Choroid plexus epithelial cell (primary cell): ENCODE measurements at regions not wholly inside any gene's neighbourhood (a gene's known extent, or its start where the extent isn't known, plus 50 kb on each side); places are given as distances from the start of the nearest gene placed in this dataset.
"Not testable (repeated sequence)": the region's sequence is repeated elsewhere in the genome, so short reads cannot be mapped to it uniquely, and the experiment has no call there.

ENCODE experiments used
- DNase-seq: peaks from one replicate; pipeline ENCODE4 v3.0.0-alpha.2; 2010; ENCODE audit warnings: low read depth
- H3K4me3 ChIP-seq: 2 replicates; pipeline ENCODE4 v1.5.1; 2011; ENCODE audit warnings: low read depth, mild to moderate bottlenecking, control low read depth, low read length, moderate library complexity
- CTCF ChIP-seq: conservative IDR thresholded peaks from 2 replicates; pipeline ENCODE4 v1.5.1; 2011; ENCODE audit warnings: low read depth, mild to moderate bottlenecking, control low read depth, inconsistent platforms, low read length, moderate library complexity

- no peak for TF ChIP-seq CTCF
- no peak overlapping the region for H3K4me3 ChIP-seq
- no peak for DNase-seq
Observed at GRCh38 chr10:37473906-37474305, 348.5 kb downstream of the ANKRD30A start.

GRCh38 chr10:37467246-37467645, 341.8 kb downstream of the ANKRD30A start:
- no peak for TF ChIP-seq CTCF
- H3K4me3 ChIP-seq: no peak overlapping the region
- DNase-seq: no peak

- no peak for DNase-seq
- no peak overlapping the region for H3K4me3 ChIP-seq
- no peak for TF ChIP-seq CTCF
Observed at GRCh38 chr10:37456456-37456855, 331.1 kb downstream of the ANKRD30A start.

- no peak for TF ChIP-seq CTCF
- no peak for DNase-seq
- no peak overlapping the region for H3K4me3 ChIP-seq
Observed at GRCh38 chr10:37448161-37448560, 322.8 kb downstream of the ANKRD30A start.

GRCh38 chr10:37442882-37443281, 317.5 kb downstream of the ANKRD30A start:
- no peak overlapping the region for H3K4me3 ChIP-seq
- TF ChIP-seq CTCF: no peak
- DNase-seq: no peak

GRCh38 chr10:37441224-37441623, 315.8 kb downstream of the ANKRD30A start:
- DNase-seq, H3K4me3 ChIP-seq: not testable (repeated sequence)

GRCh38 chr10:37439826-37440225, 314.4 kb downstream of the ANKRD30A start:
- TF ChIP-seq CTCF: no peak
- H3K4me3 ChIP-seq: no peak overlapping the region
- DNase-seq: no peak

GRCh38 chr10:37436357-37436756, 311.0 kb downstream of the ANKRD30A start:
- TF ChIP-seq CTCF: no peak
- no peak for DNase-seq
- H3K4me3 ChIP-seq: no peak overlapping the region
